SKM-1 (cell line): ENCODE measurements at regions not wholly inside any gene's neighbourhood (a gene's known extent, or its start where the extent isn't known, plus 50 kb on each side); places are given as distances from the start of the nearest gene placed in this dataset.

Source experiments
- DNase-seq: peaks from one replicate; lab custom pipeline; 2025; ENCODE audit not compliant: unreplicated experiment; lab: John Stamatoyannopoulos, UW

- DNase-seq, result no peak
These were observed 450.4 kb upstream of the NMUR2 start for GRCh38 chr5:152855441-152855840.

- no peak for DNase-seq
These were observed 456.2 kb upstream of the NMUR2 start for GRCh38 chr5:152861231-152861630.

- no peak for DNase-seq
These were observed 459.4 kb upstream of the NMUR2 start for GRCh38 chr5:152864447-152864846.

- DNase-seq, result no peak
These were observed 459.9 kb upstream of the NMUR2 start for GRCh38 chr5:152864991-152865390.

GRCh38 chr5:152869971-152870370 is 464.9 kb upstream of the NMUR2 start:
- no peak for DNase-seq

GRCh38 chr5:152882621-152883020 is 477.5 kb upstream of the NMUR2 start:
- no peak for DNase-seq

- no peak for DNase-seq
These were observed 478.1 kb upstream of the NMUR2 start for GRCh38 chr5:152883066-152883775.

- no peak for DNase-seq
These were observed 478.9 kb upstream of the NMUR2 start for GRCh38 chr5:152884006-152884405.

- DNase-seq, result no peak
These were observed 495.3 kb upstream of the NMUR2 start for GRCh38 chr5:152900332-152900731.

GRCh38 chr5:152901754-152902153 is 496.7 kb upstream of the NMUR2 start:
- DNase-seq, result no peak

GRCh38 chr5:152905286-152905685 is 500.2 kb upstream of the NMUR2 start:
- DNase-seq, result no peak

- DNase-seq, result no peak
These were observed 502.6 kb upstream of the NMUR2 start for GRCh38 chr5:152907488-152908245.

GRCh38 chr5:152912924-152913323 is 507.8 kb upstream of the NMUR2 start:
- no peak for DNase-seq

- DNase-seq, result no peak
These were observed 527.5 kb upstream of the NMUR2 start for GRCh38 chr5:152932621-152933020.

- no peak for DNase-seq
These were observed 528.0 kb upstream of the NMUR2 start for GRCh38 chr5:152933056-152933455.

GRCh38 chr5:152938630-152939029 is 533.6 kb upstream of the NMUR2 start:
- DNase-seq, result no peak

- DNase-seq, result no peak
These were observed 537.7 kb upstream of the NMUR2 start for GRCh38 chr5:152942633-152943336.

- DNase-seq, result no peak
These were observed 536.5 kb upstream of the GRIA1 start for GRCh38 chr5:152953788-152954483.

- DNase-seq, result no peak
These were observed 533.4 kb upstream of the GRIA1 start for GRCh38 chr5:152956943-152957613.

GRCh38 chr5:152978141-152978835 is 512.2 kb upstream of the GRIA1 start:
- DNase-seq, result no peak
